SJSA1 (cell line): ENCODE measurements at regions not wholly inside any gene's neighbourhood (a gene's known extent, or its start where the extent isn't known, plus 50 kb on each side); places are given as distances from the start of the nearest gene placed in this dataset.

Source experiments
- DNase-seq, 2 experiments: peaks; one replicate each; pipeline ENCODE4 v3.0.0-alpha.2; 2015 to 2020; ENCODE audit warnings: low spot score in 2 of 2, low read depth in 1 of 2
- H3K27ac ChIP-seq: fragments of 250-450 bp; sonication (Bioruptor Pico); 2 replicates; pipeline ENCODE4 v1.5.1; 2020; ENCODE audit warnings: mild to moderate bottlenecking, moderate library complexity
- H3K27me3 ChIP-seq: fragments of 250-450 bp; sonication (Bioruptor Pico); replicated peaks from 2 replicates; pipeline ENCODE4 v1.5.1; 2020; ENCODE audit warnings: mild to moderate bottlenecking, moderate library complexity
- H3K36me3 ChIP-seq: fragments of 250-450 bp; sonication (Bioruptor Pico); 2 replicates; pipeline ENCODE4 v1.5.1; 2020; ENCODE audit warnings: mild to moderate bottlenecking
- H3K4me1 ChIP-seq: fragments of 250-450 bp; sonication (Bioruptor Pico); replicated peaks from 2 replicates; pipeline ENCODE4 v1.6.1; 2021; ENCODE audit warnings: mild to moderate bottlenecking
- H3K4me3 ChIP-seq: fragments of 250-450 bp; sonication (Bioruptor Pico); 2 replicates; pipeline ENCODE4 v1.5.1; 2020; ENCODE audit warnings: mild to moderate bottlenecking
- H3K9me3 ChIP-seq: fragments of 250-450 bp; sonication (Bioruptor Pico); replicated peaks from 2 replicates; pipeline ENCODE4 v1.5.1; 2020; ENCODE audit warnings: mild to moderate bottlenecking

GRCh38 chr6:121499666-121500065 is 64.2 kb downstream of the GJA1 start:
- no peak for DNase-seq
- no peaks in the 10 kb centered on the region for H3K27me3 ChIP-seq
- no peaks in the 10 kb centered on the region for H3K9me3 ChIP-seq
- no peak overlapping the region for H3K4me3 ChIP-seq
- H3K36me3 ChIP-seq: no peaks in the 10 kb centered on the region
- H3K27ac ChIP-seq: no peak overlapping the region
- H3K4me1 ChIP-seq: peaks cover 15% of the 10 kb centered on the region

- peak in 1 of 2 experiments; percentile 47 for DNase-seq
- no peaks in the 10 kb centered on the region for H3K9me3 ChIP-seq
- H3K27me3 ChIP-seq: no peaks in the 10 kb centered on the region
- no peaks in the 10 kb centered on the region for H3K36me3 ChIP-seq
- H3K4me1 ChIP-seq: peaks cover 16% of the 10 kb centered on the region
- no peak overlapping the region for H3K4me3 ChIP-seq
- H3K27ac ChIP-seq: peak overlapping the region; percentile 28
These were observed 68.1 kb downstream of the GJA1 start for GRCh38 chr6:121503589-121503991.

GRCh38 chr6:121504227-121504626 is 68.8 kb downstream of the GJA1 start:
- no peaks in the 10 kb centered on the region for H3K36me3 ChIP-seq
- H3K27me3 ChIP-seq: no peaks in the 10 kb centered on the region
- no peak overlapping the region for H3K4me3 ChIP-seq
- peak overlapping the region; percentile 28 for H3K27ac ChIP-seq
- peaks cover 16% of the 10 kb centered on the region for H3K4me1 ChIP-seq
- peak in 1 of 2 experiments; percentile 61 for DNase-seq
- H3K9me3 ChIP-seq: no peaks in the 10 kb centered on the region

- H3K27ac ChIP-seq: no peak overlapping the region
- no peaks in the 10 kb centered on the region for H3K27me3 ChIP-seq
- peaks cover 21% of the 10 kb centered on the region for H3K4me1 ChIP-seq
- no peaks in the 10 kb centered on the region for H3K36me3 ChIP-seq
- H3K4me3 ChIP-seq: no peak overlapping the region
- no peaks in the 10 kb centered on the region for H3K9me3 ChIP-seq
- DNase-seq: no peak
These were observed 69.8 kb downstream of the GJA1 start for GRCh38 chr6:121505284-121505683.

- no peak for DNase-seq
- Histone ChIP-seq H3K27me3 (no peaks in the 10 kb centered on the region), H3K4me1 (peaks cover 29% of the 10 kb centered on the region), H3K36me3 (no peaks in the 10 kb centered on the region), H3K4me3 (no peak overlapping the region), H3K27ac (no peak overlapping the region), H3K9me3 (no peaks in the 10 kb centered on the region)
These were observed 71.6 kb downstream of the GJA1 start for GRCh38 chr6:121506761-121507754.

- Histone ChIP-seq H3K27me3 (no peaks in the 10 kb centered on the region), H3K9me3 (no peaks in the 10 kb centered on the region), H3K27ac (peak overlapping the region; percentile 13; the same call in 1 of the 2 replicates), H3K4me1 (peaks cover 22% of the 10 kb centered on the region), H3K4me3 (no peak overlapping the region), H3K36me3 (no peaks in the 10 kb centered on the region)
- peak in 1 of 2 experiments; percentile 58 for DNase-seq
These were observed 75.2 kb downstream of the GJA1 start for GRCh38 chr6:121510568-121511177.

- Histone ChIP-seq H3K4me3 (no peak overlapping the region), H3K27me3 (no peaks in the 10 kb centered on the region), H3K36me3 (no peaks in the 10 kb centered on the region), H3K4me1 (peaks cover 39% of the 10 kb centered on the region), H3K9me3 (no peaks in the 10 kb centered on the region), H3K27ac (peak overlapping the region; percentile 89)
- DNase-seq: peak in 1 of 2 experiments; percentile 81
These were observed 80.3 kb downstream of the GJA1 start for GRCh38 chr6:121515630-121516265.

- H3K4me3 ChIP-seq: no peak overlapping the region
- peak overlapping the region; percentile 89 for H3K27ac ChIP-seq
- peak in 1 of 2 experiments; percentile 65 for DNase-seq
- no peaks in the 10 kb centered on the region for H3K27me3 ChIP-seq
- H3K9me3 ChIP-seq: no peaks in the 10 kb centered on the region
- H3K36me3 ChIP-seq: no peaks in the 10 kb centered on the region
- peaks cover 40% of the 10 kb centered on the region for H3K4me1 ChIP-seq
These were observed 80.9 kb downstream of the GJA1 start for GRCh38 chr6:121516331-121516730.

GRCh38 chr6:121520337-121521163 is 85.1 kb downstream of the GJA1 start:
- no peak overlapping the region for H3K4me3 ChIP-seq
- H3K27ac ChIP-seq: peak overlapping the region; percentile 98
- no peaks in the 10 kb centered on the region for H3K9me3 ChIP-seq
- peak; percentile 77 to 99 for DNase-seq
- no peaks in the 10 kb centered on the region for H3K36me3 ChIP-seq
- peaks cover 60% of the 10 kb centered on the region for H3K4me1 ChIP-seq
- no peaks in the 10 kb centered on the region for H3K27me3 ChIP-seq

GRCh38 chr6:121521164-121521555 is 85.7 kb downstream of the GJA1 start:
- Histone ChIP-seq H3K9me3 (no peaks in the 10 kb centered on the region), H3K27me3 (no peaks in the 10 kb centered on the region), H3K4me1 (peaks cover 54% of the 10 kb centered on the region), H3K36me3 (no peaks in the 10 kb centered on the region), H3K27ac (peak overlapping the region; percentile 98), H3K4me3 (no peak overlapping the region)
- DNase-seq: peak in 1 of 2 experiments; percentile 59

GRCh38 chr6:121522265-121522664 is 86.8 kb downstream of the GJA1 start:
- Histone ChIP-seq H3K27ac (peak overlapping the region; percentile 98), H3K36me3 (no peaks in the 10 kb centered on the region), H3K27me3 (no peaks in the 10 kb centered on the region), H3K4me1 (peaks cover 47% of the 10 kb centered on the region), H3K9me3 (no peaks in the 10 kb centered on the region), H3K4me3 (peak overlapping the region; percentile 22)
- peak; percentile 91 to 96 for DNase-seq

GRCh38 chr6:121522771-121523386 is 87.4 kb downstream of the GJA1 start:
- peaks cover 47% of the 10 kb centered on the region for H3K4me1 ChIP-seq
- no peaks in the 10 kb centered on the region for H3K9me3 ChIP-seq
- DNase-seq: peak in 1 of 2 experiments; percentile 57
- no peaks in the 10 kb centered on the region for H3K27me3 ChIP-seq
- peak overlapping the region; percentile 22 for H3K4me3 ChIP-seq
- H3K36me3 ChIP-seq: no peaks in the 10 kb centered on the region
- peak overlapping the region; percentile 98 for H3K27ac ChIP-seq

- no peaks in the 10 kb centered on the region for H3K9me3 ChIP-seq
- peak in 1 of 2 experiments; percentile 29 for DNase-seq
- H3K27me3 ChIP-seq: no peaks in the 10 kb centered on the region
- no peaks in the 10 kb centered on the region for H3K36me3 ChIP-seq
- H3K4me1 ChIP-seq: peaks cover 47% of the 10 kb centered on the region
- peak overlapping the region; percentile 98 for H3K27ac ChIP-seq
- no peak overlapping the region for H3K4me3 ChIP-seq
These were observed 88.2 kb downstream of the GJA1 start for GRCh38 chr6:121523628-121524027.
